ENCODE measurements at regions not wholly inside any gene's neighbourhood (a gene's known extent, or its start where the extent isn't known, plus 50 kb on each side); places are given as distances from the start of the nearest gene placed in this dataset.

DNA sequence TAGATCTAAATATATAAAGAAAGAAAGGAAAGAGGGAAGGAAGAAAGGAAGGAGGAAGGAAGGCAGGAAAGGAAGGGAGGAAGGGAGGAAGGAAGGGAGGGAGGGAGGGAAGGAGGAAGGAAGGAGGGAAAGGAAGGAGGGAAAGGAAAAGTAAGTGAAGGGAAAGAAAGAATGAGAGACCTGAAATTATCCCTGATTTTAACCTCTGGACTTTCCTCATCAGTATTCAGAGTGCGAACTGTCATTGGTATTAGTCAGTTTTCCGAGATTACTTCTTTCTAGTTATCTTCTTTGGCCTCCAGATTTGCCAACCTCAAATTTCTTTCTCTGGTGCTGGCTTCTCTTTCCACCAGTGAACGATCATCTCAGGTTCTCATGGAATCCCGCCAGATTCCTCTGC lies 215.5 kb upstream of the FN1 start:
- TF ChIP-seq RAD21 (IDR thresholded peaks at IDR 0.05; ENCODE audit: low read length) (no peak), RFX5 (IDR thresholded peaks at IDR 0.05; ENCODE audit: low read length) (no peak)
- TF ChIP-seq, protein P1, sequence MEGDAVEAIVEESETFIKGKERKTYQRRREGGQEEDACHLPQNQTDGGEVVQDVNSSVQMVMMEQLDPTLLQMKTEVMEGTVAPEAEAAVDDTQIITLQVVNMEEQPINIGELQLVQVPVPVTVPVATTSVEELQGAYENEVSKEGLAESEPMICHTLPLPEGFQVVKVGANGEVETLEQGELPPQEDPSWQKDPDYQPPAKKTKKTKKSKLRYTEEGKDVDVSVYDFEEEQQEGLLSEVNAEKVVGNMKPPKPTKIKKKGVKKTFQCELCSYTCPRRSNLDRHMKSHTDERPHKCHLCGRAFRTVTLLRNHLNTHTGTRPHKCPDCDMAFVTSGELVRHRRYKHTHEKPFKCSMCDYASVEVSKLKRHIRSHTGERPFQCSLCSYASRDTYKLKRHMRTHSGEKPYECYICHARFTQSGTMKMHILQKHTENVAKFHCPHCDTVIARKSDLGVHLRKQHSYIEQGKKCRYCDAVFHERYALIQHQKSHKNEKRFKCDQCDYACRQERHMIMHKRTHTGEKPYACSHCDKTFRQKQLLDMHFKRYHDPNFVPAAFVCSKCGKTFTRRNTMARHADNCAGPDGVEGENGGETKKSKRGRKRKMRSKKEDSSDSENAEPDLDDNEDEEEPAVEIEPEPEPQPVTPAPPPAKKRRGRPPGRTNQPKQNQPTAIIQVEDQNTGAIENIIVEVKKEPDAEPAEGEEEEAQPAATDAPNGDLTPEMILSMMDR (IDR thresholded peaks at IDR 0.05) = no peak

Measured in SK-N-SH (cell line).